Mammary epithelial cell (primary cell): ENCODE measurements at regions not wholly inside any gene's neighbourhood (a gene's known extent, or its start where the extent isn't known, plus 50 kb on each side); places are given as distances from the start of the nearest gene placed in this dataset.

Source experiments
- EZH2 ChIP-seq: IDR thresholded peaks from 2 replicates; pipeline ENCODE4 v1.6.1; 2012; ENCODE audit warnings: low read length, inconsistent platforms, borderline replicate concordance
- TF ChIP-seq, protein P1 (sequence below), 2 donors: IDR thresholded peaks in 1 of 2; conservative IDR thresholded peaks in 1 of 2; 2 replicates each; pipeline ENCODE4 v1.5.1; 2011 to 2012; ENCODE audit warnings: inconsistent platforms in 2 of 2, low read length in 2 of 2, mild to moderate bottlenecking in 2 of 2, control low read depth in 1 of 2, low read depth in 1 of 2; ENCODE audit not compliant: insufficient read depth in 1 of 2; ENCODE audit errors: extremely low read depth in 1 of 2

- TF ChIP-seq, protein P1, sequence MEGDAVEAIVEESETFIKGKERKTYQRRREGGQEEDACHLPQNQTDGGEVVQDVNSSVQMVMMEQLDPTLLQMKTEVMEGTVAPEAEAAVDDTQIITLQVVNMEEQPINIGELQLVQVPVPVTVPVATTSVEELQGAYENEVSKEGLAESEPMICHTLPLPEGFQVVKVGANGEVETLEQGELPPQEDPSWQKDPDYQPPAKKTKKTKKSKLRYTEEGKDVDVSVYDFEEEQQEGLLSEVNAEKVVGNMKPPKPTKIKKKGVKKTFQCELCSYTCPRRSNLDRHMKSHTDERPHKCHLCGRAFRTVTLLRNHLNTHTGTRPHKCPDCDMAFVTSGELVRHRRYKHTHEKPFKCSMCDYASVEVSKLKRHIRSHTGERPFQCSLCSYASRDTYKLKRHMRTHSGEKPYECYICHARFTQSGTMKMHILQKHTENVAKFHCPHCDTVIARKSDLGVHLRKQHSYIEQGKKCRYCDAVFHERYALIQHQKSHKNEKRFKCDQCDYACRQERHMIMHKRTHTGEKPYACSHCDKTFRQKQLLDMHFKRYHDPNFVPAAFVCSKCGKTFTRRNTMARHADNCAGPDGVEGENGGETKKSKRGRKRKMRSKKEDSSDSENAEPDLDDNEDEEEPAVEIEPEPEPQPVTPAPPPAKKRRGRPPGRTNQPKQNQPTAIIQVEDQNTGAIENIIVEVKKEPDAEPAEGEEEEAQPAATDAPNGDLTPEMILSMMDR (conservative IDR thresholded peaks at IDR 0.05 in 1 of 2, IDR thresholded peaks at IDR 0.05 in 1 of 2; ENCODE audit: extremely low read depth in 1 of 2, insufficient read depth in 1 of 2, low read depth in 1 of 2, low read length in 2 of 2) = no peak
- no peak for TF ChIP-seq EZH2
These were observed 119.9 kb upstream of the STT3B start for GRCh38 chr3:31412832-31413231.
